ENCODE measurements at regions not wholly inside any gene's neighbourhood (a gene's known extent, or its start where the extent isn't known, plus 50 kb on each side); places are given as distances from the start of the nearest gene placed in this dataset.

GRCh38 chr1:184221087-184221486 lies 165.7 kb upstream of the C1orf21 start:
- H3K4me2 ChIP-seq (ENCODE audit: extremely low read depth, insufficient read depth, low read length), result no peak overlapping the region
- no peaks in the 10 kb centered on the region for H3K79me2 ChIP-seq (ENCODE audit: control insufficient read depth, insufficient read depth, low read length)
- no peak for TF ChIP-seq EZH2 (IDR thresholded peaks at IDR 0.05; ENCODE audit: low read length, missing control alignments)
- TF ChIP-seq, protein P1, sequence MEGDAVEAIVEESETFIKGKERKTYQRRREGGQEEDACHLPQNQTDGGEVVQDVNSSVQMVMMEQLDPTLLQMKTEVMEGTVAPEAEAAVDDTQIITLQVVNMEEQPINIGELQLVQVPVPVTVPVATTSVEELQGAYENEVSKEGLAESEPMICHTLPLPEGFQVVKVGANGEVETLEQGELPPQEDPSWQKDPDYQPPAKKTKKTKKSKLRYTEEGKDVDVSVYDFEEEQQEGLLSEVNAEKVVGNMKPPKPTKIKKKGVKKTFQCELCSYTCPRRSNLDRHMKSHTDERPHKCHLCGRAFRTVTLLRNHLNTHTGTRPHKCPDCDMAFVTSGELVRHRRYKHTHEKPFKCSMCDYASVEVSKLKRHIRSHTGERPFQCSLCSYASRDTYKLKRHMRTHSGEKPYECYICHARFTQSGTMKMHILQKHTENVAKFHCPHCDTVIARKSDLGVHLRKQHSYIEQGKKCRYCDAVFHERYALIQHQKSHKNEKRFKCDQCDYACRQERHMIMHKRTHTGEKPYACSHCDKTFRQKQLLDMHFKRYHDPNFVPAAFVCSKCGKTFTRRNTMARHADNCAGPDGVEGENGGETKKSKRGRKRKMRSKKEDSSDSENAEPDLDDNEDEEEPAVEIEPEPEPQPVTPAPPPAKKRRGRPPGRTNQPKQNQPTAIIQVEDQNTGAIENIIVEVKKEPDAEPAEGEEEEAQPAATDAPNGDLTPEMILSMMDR (conservative IDR thresholded peaks at IDR 0.05 in 1 of 2, IDR thresholded peaks at IDR 0.05 in 1 of 2; ENCODE audit: low read depth in 1 of 2, low read length in 2 of 2), result no peak
- no peaks in the 10 kb centered on the region for H3K36me3 ChIP-seq (ENCODE audit: control insufficient read depth, insufficient read depth, low read length)
- no peak overlapping the region for H3K4me3 ChIP-seq (replicated peaks in 1 of 4; ENCODE audit: control extremely low read depth in 1 of 4, insufficient read depth in 1 of 4, low read depth in 3 of 4, low read length in 4 of 4)
- no peak overlapping the region for H3K27ac ChIP-seq (ENCODE audit: insufficient read depth, low read length)
- no peak overlapping the region for H3K9ac ChIP-seq (ENCODE audit: insufficient read depth, low read length)
- H3K4me1 ChIP-seq (ENCODE audit: control insufficient read depth, extremely low read depth, insufficient read depth, low read length), result no peaks in the 10 kb centered on the region
- H2AFZ ChIP-seq (ENCODE audit: low read length), result no peak overlapping the region
- no peaks in the 10 kb centered on the region for H4K20me1 ChIP-seq (ENCODE audit: control insufficient read depth, extremely low read depth, insufficient read depth, low read length)
- H3K9me3 ChIP-seq (ENCODE audit: control insufficient read depth, insufficient read depth, low read depth, low read length), result no peaks in the 10 kb centered on the region
- no peak for DNase-seq (ENCODE audit: low read depth in 2 of 2)
- no peaks in the 10 kb centered on the region for H3K27me3 ChIP-seq (ENCODE audit: control insufficient read depth, insufficient read depth, low read length)

GRCh38 chr1:184222652-184223052 lies 164.2 kb upstream of the C1orf21 start:
- no peak overlapping the region for H3K9ac ChIP-seq (ENCODE audit: insufficient read depth, low read length)
- H3K79me2 ChIP-seq (ENCODE audit: control insufficient read depth, insufficient read depth, low read length), result no peaks in the 10 kb centered on the region
- no peaks in the 10 kb centered on the region for H3K4me1 ChIP-seq (ENCODE audit: control insufficient read depth, extremely low read depth, insufficient read depth, low read length)
- no peaks in the 10 kb centered on the region for H3K9me3 ChIP-seq (ENCODE audit: control insufficient read depth, insufficient read depth, low read depth, low read length)
- H3K4me3 ChIP-seq (replicated peaks in 1 of 4; ENCODE audit: control extremely low read depth in 1 of 4, insufficient read depth in 1 of 4, low read depth in 3 of 4, low read length in 4 of 4), result peak overlapping the region in 2 of 4 experiments; percentile 45 to 51
- H3K4me2 ChIP-seq (ENCODE audit: extremely low read depth, insufficient read depth, low read length), result peak overlapping the region; percentile 65
- peak; percentile 25 to 62 for DNase-seq (ENCODE audit: low read depth in 2 of 2)
- no peak for TF ChIP-seq EZH2 (IDR thresholded peaks at IDR 0.05; ENCODE audit: low read length, missing control alignments)
- TF ChIP-seq, protein P1 (conservative IDR thresholded peaks at IDR 0.05 in 1 of 2, IDR thresholded peaks at IDR 0.05 in 1 of 2; ENCODE audit: low read depth in 1 of 2, low read length in 2 of 2), result peak; percentile 97 to 99
- H2AFZ ChIP-seq (ENCODE audit: low read length), result peak overlapping the region; percentile 72
- no peaks in the 10 kb centered on the region for H3K36me3 ChIP-seq (ENCODE audit: control insufficient read depth, insufficient read depth, low read length)
- no peak overlapping the region for H3K27ac ChIP-seq (ENCODE audit: insufficient read depth, low read length)
- H3K27me3 ChIP-seq (ENCODE audit: control insufficient read depth, insufficient read depth, low read length), result no peaks in the 10 kb centered on the region
- H4K20me1 ChIP-seq (ENCODE audit: control insufficient read depth, extremely low read depth, insufficient read depth, low read length), result no peaks in the 10 kb centered on the region

DNA sequence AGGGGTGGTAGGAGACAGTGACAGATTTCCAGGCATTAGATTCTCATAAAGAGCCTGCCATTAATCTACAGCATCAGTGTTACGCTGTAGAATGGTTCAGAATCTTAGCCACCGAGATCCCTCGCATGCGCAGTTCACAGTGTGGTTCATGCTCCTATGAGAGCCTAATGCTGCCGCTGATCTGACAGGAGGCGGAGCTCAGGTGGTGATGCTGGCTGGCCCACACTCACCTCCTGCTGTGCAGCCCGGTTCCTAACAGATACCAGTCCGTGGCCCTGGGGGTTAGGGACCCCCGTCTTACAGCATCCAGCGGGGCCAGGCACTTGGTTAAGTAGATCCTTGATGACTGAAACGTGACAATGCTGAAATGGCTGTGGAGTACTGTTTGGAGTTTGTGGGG lies 163.6 kb upstream of the C1orf21 start:
- TF ChIP-seq, protein P1 (conservative IDR thresholded peaks at IDR 0.05 in 1 of 2, IDR thresholded peaks at IDR 0.05 in 1 of 2; ENCODE audit: low read depth in 1 of 2, low read length in 2 of 2), result no peak
- TF ChIP-seq EZH2 (IDR thresholded peaks at IDR 0.05; ENCODE audit: low read length, missing control alignments), result no peak
- Histone ChIP-seq H3K36me3 (ENCODE audit: control insufficient read depth, insufficient read depth, low read length) (no peaks in the 10 kb centered on the region), H4K20me1 (ENCODE audit: control insufficient read depth, extremely low read depth, insufficient read depth, low read length) (no peaks in the 10 kb centered on the region), H3K79me2 (ENCODE audit: control insufficient read depth, insufficient read depth, low read length) (no peaks in the 10 kb centered on the region), H3K27me3 (ENCODE audit: control insufficient read depth, insufficient read depth, low read length) (no peaks in the 10 kb centered on the region), H3K4me1 (ENCODE audit: control insufficient read depth, extremely low read depth, insufficient read depth, low read length) (peaks cover 2% of the 10 kb centered on the region), H3K27ac (ENCODE audit: insufficient read depth, low read length) (no peak overlapping the region), H2AFZ (ENCODE audit: low read length) (no peak overlapping the region), H3K4me2 (ENCODE audit: extremely low read depth, insufficient read depth, low read length) (no peak overlapping the region), H3K9me3 (ENCODE audit: control insufficient read depth, insufficient read depth, low read depth, low read length) (no peaks in the 10 kb centered on the region), H3K4me3 (replicated peaks in 1 of 4; ENCODE audit: control extremely low read depth in 1 of 4, insufficient read depth in 1 of 4, low read depth in 3 of 4, low read length in 4 of 4) (peak overlapping the region in 1 of 4 experiments; percentile 51), H3K9ac (ENCODE audit: insufficient read depth, low read length) (no peak overlapping the region)
- no peak for DNase-seq (ENCODE audit: low read depth in 2 of 2)

Measured in fibroblast of lung (primary cell).